Endothelial cell of umbilical vein (primary cell): ENCODE measurements at regions not wholly inside any gene's neighbourhood (a gene's known extent, or its start where the extent isn't known, plus 50 kb on each side); places are given as distances from the start of the nearest gene placed in this dataset.

Source experiments
- CTCF ChIP-seq, 2 donors: IDR thresholded peaks; 1 replicate in 1 of 2; 2 replicates in 1 of 2; pipeline ENCODE4 v1.5.1; 2011; ENCODE audit warnings: low read length in 2 of 2, mild to moderate bottlenecking in 2 of 2, moderate library complexity in 2 of 2, control low read depth in 1 of 2, inconsistent platforms in 1 of 2, low read depth in 1 of 2; ENCODE audit not compliant: insufficient read depth in 1 of 2; ENCODE audit errors: extremely low read depth in 1 of 2
- MYC ChIP-seq: IDR thresholded peaks from one replicate; pipeline ENCODE4 v1.6.1; 2011; ENCODE audit warnings: mild to moderate bottlenecking, low read depth, low read length
- POLR2A ChIP-seq: IDR thresholded peaks from 2 replicates; pipeline ENCODE4 v1.6.1; 2012; ENCODE audit warnings: low read depth, mild to moderate bottlenecking, control low read depth, low read length

- no peak for TF ChIP-seq CTCF (IDR thresholded peaks at IDR 0.05; ENCODE audit: extremely low read depth in 1 of 2, insufficient read depth in 1 of 2, low read depth in 1 of 2, low read length in 2 of 2)
- TF ChIP-seq MYC: no peak
- TF ChIP-seq POLR2A: no peak
Measured at GRCh38 chr6:140364916-140365315, 990.5 kb upstream of the CITED2 start.
